GM18508 (cell line): ENCODE measurements at regions not wholly inside any gene's neighbourhood (a gene's known extent, or its start where the extent isn't known, plus 50 kb on each side); places are given as distances from the start of the nearest gene placed in this dataset.
"Not testable (repeated sequence)": the region's sequence is repeated elsewhere in the genome, so short reads cannot be mapped to it uniquely, and the experiment has no call there.

ENCODE experiments used
- ATAC-seq: cut with Tn5 transposase; IDR thresholded peaks from one replicate; pipeline ENCODE4 v1.9.1; 2021; ENCODE audit warnings: moderate number of reproducible peaks; ENCODE audit not compliant: insufficient read depth, unreplicated experiment

GRCh38 chr16:52386694-52387093, 160.2 kb downstream of the TOX3 start:
- ATAC-seq: no peak

- ATAC-seq: no peak
These were observed 162.6 kb downstream of the TOX3 start for GRCh38 chr16:52384378-52384777.

- no peak for ATAC-seq
These were observed 163.2 kb downstream of the TOX3 start for GRCh38 chr16:52383640-52384292.

- ATAC-seq: no peak
These were observed 163.8 kb downstream of the TOX3 start for GRCh38 chr16:52383119-52383518.

- ATAC-seq: no peak
These were observed 167.4 kb downstream of the TOX3 start for GRCh38 chr16:52379551-52379950.

GRCh38 chr16:52376676-52377280, 170.2 kb downstream of the TOX3 start:
- no peak for ATAC-seq

- no peak for ATAC-seq
These were observed 174.6 kb downstream of the TOX3 start for GRCh38 chr16:52372313-52372712.

- no peak for ATAC-seq
These were observed 178.1 kb downstream of the TOX3 start for GRCh38 chr16:52368859-52369258.

GRCh38 chr16:52367821-52368220, 179.1 kb downstream of the TOX3 start:
- no peak for ATAC-seq

- no peak for ATAC-seq
These were observed 180.0 kb downstream of the TOX3 start for GRCh38 chr16:52366983-52367382.

- no peak for ATAC-seq
These were observed 182.4 kb downstream of the TOX3 start for GRCh38 chr16:52364500-52364899.

GRCh38 chr16:52363082-52363481, 183.9 kb downstream of the TOX3 start:
- ATAC-seq: no peak

GRCh38 chr16:52357711-52358110, 189.2 kb downstream of the TOX3 start:
- ATAC-seq: no peak

GRCh38 chr16:52353249-52353648, 193.7 kb downstream of the TOX3 start:
- no peak for ATAC-seq

- no peak for ATAC-seq
These were observed 195.5 kb downstream of the TOX3 start for GRCh38 chr16:52351451-52351850.

GRCh38 chr16:52350031-52350642, 196.8 kb downstream of the TOX3 start:
- no peak for ATAC-seq

GRCh38 chr16:52346709-52347108, 200.2 kb downstream of the TOX3 start:
- ATAC-seq: no peak

- ATAC-seq: not testable (repeated sequence)
These were observed 213.3 kb downstream of the TOX3 start for GRCh38 chr16:52333673-52334072.

GRCh38 chr16:52320930-52321439, 226.0 kb downstream of the TOX3 start:
- no peak for ATAC-seq

GRCh38 chr16:52318302-52319009, 228.5 kb downstream of the TOX3 start:
- ATAC-seq: no peak

GRCh38 chr16:52316241-52316640, 230.7 kb downstream of the TOX3 start:
- ATAC-seq: no peak
